HG03520 (cell line): ENCODE measurements at regions not wholly inside any gene's neighbourhood (a gene's known extent, or its start where the extent isn't known, plus 50 kb on each side); places are given as distances from the start of the nearest gene placed in this dataset.

Experiments
- ATAC-seq: cut with Tn5 transposase; IDR thresholded peaks from one replicate; pipeline ENCODE4 v1.9.1; 2021; ENCODE audit warnings: mild to moderate bottlenecking, moderate library complexity; ENCODE audit not compliant: unreplicated experiment

- ATAC-seq: no peak
Measured at GRCh38 chr18:78898066-78898465, 81.6 kb upstream of the SALL3 start.

GRCh38 chr18:78898635-78899034 lies 81.0 kb upstream of the SALL3 start:
- ATAC-seq: no peak

GRCh38 chr18:78899241-78899640 lies 80.4 kb upstream of the SALL3 start:
- no peak for ATAC-seq

- no peak for ATAC-seq
Measured at GRCh38 chr18:78900938-78901909, 78.4 kb upstream of the SALL3 start.

- ATAC-seq: no peak
Measured at GRCh38 chr18:78901923-78902794, 77.5 kb upstream of the SALL3 start.

- no peak for ATAC-seq
Measured at GRCh38 chr18:78902795-78903435, 76.7 kb upstream of the SALL3 start.

- no peak for ATAC-seq
Measured at GRCh38 chr18:78903436-78904178, 76.0 kb upstream of the SALL3 start.

GRCh38 chr18:78904179-78904531 lies 75.5 kb upstream of the SALL3 start:
- ATAC-seq: no peak

GRCh38 chr18:78905334-78905733 lies 74.3 kb upstream of the SALL3 start:
- ATAC-seq: no peak

- no peak for ATAC-seq
Measured at GRCh38 chr18:78906066-78906465, 73.6 kb upstream of the SALL3 start.

GRCh38 chr18:78908462-78909260 lies 71.0 kb upstream of the SALL3 start:
- no peak for ATAC-seq

- no peak for ATAC-seq
Measured at GRCh38 chr18:78911751-78912283, 67.8 kb upstream of the SALL3 start.

GRCh38 chr18:78912336-78912735 lies 67.3 kb upstream of the SALL3 start:
- no peak for ATAC-seq

GRCh38 chr18:78912844-78913243 lies 66.8 kb upstream of the SALL3 start:
- ATAC-seq: no peak

- no peak for ATAC-seq
Measured at GRCh38 chr18:78913395-78913794, 66.2 kb upstream of the SALL3 start.

- no peak for ATAC-seq
Measured at GRCh38 chr18:78913830-78914231, 65.8 kb upstream of the SALL3 start.

GRCh38 chr18:78914249-78914935 lies 65.2 kb upstream of the SALL3 start:
- ATAC-seq: no peak

- no peak for ATAC-seq
Measured at GRCh38 chr18:78915446-78916008, 64.1 kb upstream of the SALL3 start.

- ATAC-seq: no peak
Measured at GRCh38 chr18:78918707-78919106, 60.9 kb upstream of the SALL3 start.
